Glomerular visceral epithelial cell (primary cell): ENCODE measurements at regions not wholly inside any gene's neighbourhood (a gene's known extent, or its start where the extent isn't known, plus 50 kb on each side); places are given as distances from the start of the nearest gene placed in this dataset.

Source experiments
- DNase-seq: peaks from one replicate; pipeline ENCODE4 v3.0.0-alpha.2; 2016; ENCODE audit errors: extremely low spot score

DNA sequence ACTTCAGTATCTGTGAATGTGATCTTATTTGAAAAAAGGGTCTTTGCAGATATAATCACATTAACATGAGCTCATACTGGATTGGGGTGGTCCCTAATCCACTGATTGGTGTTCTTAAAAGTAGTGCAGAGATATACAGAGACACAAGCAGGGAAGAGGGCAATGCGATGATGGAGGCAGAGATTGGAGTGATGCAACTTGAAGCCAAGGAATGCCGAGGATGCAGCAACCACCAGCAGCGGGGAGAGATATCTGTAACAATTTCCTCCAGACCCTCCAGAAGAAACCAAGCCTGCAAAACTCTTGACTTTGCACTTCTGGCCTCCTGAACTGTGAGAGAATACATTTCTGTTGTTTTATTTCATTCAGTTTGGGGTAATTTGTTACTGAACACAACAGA, 171.0 kb upstream of the MBNL1 start:
- no peak for DNase-seq

GRCh38 chr3:152100491-152101132, 168.1 kb upstream of the MBNL1 start:
- no peak for DNase-seq

DNA sequence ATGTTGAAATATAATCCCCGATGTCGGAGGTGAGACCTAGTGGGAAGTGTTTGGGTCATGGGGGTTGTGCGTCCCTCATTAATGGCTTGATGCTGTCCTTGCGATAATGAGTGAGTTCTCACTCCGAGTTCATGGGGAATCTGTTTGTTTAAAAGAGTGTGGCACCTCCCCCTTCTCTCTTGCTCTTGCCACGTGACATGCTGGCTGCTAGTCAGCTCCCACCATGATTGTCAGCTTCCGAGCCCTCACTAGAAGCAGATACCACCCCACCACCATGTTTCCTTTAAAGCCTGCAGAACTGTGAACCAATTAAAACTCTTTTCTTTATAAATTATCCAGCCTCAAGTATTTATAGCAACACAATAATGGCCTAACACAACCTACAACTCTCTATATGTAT, 166.3 kb upstream of the MBNL1 start:
- DNase-seq: no peak

- no peak for DNase-seq
These were observed 165.5 kb upstream of the MBNL1 start for GRCh38 chr3:152103257-152103656.

- DNase-seq: no peak
These were observed 163.8 kb upstream of the MBNL1 start for GRCh38 chr3:152104847-152105415.

DNA sequence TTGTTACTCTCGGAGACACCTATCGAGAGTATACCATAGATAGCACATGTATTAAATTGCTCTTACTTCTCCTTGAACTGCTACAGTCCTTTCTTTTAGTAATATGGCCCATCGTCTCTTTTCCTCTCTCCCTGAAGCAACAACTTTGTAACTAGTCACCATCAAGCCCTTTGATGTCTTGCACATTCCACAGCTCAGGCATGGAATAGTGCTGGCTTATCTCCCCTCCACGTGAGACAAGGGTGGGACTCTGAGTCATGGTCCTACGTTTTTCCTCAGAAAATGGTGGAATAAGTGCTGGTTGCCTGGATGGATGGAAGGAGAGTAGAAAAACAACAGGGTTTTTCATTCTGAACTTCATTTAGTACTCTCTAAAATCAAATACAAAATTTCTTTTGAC, 163.3 kb upstream of the MBNL1 start:
- DNase-seq: no peak

- no peak for DNase-seq
These were observed 159.7 kb upstream of the MBNL1 start for GRCh38 chr3:152109038-152109437.

- no peak for DNase-seq
These were observed 155.3 kb upstream of the MBNL1 start for GRCh38 chr3:152113413-152113812.

GRCh38 chr3:152113992-152114651, 154.6 kb upstream of the MBNL1 start:
- no peak for DNase-seq

DNA sequence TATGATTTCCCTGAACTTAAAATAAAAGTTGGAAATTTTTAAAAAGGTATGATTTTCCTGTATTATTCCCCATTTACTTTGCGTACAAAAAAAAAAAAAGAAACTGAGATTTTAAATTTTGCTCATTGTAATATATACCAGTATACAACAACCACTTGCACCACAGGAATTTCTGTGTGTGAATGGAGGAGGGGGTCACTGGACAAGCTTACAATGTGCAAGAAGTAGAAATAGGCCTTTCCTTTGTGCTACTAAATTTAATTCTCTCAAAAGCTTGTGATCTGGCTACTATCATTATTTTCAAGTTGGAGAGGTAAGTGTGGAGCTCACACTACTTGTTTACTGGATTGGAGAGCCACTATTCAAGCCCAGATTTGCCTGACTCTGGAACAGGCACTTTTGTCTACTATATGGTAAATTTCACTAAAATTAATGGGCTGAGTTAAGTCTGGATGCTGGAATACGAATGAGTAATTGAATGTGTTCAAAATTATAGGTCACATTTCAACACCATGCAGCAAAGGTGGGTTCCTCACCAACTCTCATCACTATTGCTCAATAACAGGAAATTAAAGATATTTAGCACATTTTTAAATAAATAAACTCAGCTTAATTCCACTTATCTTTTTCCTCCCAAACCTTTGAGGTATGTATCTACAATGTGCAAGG, 148.0 kb upstream of the MBNL1 start:
- no peak for DNase-seq

- DNase-seq: peak; percentile 11
These were observed 147.5 kb upstream of the MBNL1 start for GRCh38 chr3:152121270-152121636.

DNA sequence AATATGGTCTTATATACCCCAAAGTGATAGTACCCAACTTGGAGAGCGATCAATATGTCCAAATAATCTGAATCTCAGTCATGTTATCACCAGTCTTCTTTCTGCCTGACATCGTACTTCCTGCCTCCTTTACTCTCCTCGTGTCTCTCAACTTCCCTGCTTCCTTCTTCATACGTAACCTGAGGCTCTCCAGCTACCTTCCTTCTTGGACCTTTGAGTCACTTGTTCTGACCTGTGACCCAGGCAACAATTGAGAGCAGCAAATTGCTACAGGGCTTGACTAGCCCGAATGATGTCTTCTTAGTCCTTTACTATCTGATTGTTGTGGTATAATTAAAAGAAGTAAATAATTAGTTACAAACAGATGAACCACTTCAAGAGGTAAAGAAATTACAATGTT, 145.9 kb upstream of the MBNL1 start:
- no peak for DNase-seq

DNA sequence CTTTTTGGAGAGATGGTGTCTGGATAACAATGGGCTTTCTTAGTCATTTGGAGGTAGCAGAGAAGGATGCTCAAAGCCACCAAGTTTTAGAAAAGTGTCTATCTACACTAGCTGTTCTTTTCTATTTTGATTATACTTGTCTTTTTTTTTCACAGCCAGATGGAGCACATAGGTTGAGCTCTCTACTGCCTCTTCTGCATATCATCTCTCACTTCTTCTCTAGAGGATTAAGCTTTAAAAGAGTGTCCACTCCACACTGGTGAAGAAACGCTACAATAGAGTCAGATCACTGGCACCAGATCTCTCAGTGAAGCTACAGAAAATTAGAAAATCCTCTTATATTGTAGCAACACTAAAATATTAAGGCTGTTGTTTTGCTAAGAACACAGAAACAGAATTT, 145.3 kb upstream of the MBNL1 start:
- DNase-seq: no peak

DNA sequence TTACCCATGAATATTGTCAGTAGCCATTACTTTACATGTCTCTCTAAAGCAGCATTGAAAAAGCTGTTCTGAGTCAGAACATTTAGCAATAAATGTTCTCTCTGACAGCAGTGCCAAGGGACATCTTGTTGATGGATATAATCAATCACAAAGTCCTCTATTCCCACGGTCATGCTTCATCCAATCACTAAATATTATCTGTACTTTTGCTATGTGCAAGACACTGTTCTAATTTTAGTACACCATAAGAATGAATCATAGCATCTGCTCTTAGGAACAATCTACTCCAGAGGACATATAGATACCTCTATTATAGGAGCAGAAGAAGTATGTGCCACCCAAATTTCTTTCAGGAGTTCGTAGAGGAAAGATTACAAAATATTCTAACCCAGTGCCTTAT, 142.5 kb upstream of the MBNL1 start:
- no peak for DNase-seq

- DNase-seq: no peak
These were observed 141.7 kb upstream of the MBNL1 start for GRCh38 chr3:152127058-152127457.

- DNase-seq: no peak
These were observed 140.4 kb upstream of the MBNL1 start for GRCh38 chr3:152128356-152128755.

GRCh38 chr3:152139651-152140050, 129.1 kb upstream of the MBNL1 start:
- no peak for DNase-seq

GRCh38 chr3:152146461-152146860, 122.3 kb upstream of the MBNL1 start:
- DNase-seq: no peak

DNA sequence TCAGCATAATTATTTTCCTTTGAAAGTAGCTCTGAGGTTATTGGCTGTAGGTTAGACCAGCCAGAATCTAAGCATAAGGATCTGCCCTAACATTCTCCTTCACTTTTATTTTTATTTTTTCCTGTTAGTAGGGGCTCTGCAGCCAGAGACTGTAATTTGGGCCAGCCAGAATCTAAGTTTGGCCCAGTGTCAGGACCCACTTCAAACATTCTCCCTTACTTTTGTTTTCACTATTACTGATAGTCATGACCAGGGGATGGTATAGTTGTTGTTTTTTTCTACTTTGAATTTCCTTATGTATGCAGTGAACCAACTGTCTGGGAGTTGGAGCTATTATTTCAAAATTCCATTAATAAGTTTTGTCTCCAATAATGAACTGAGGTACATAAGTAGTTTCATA, 121.0 kb upstream of the MBNL1 start:
- no peak for DNase-seq

DNA sequence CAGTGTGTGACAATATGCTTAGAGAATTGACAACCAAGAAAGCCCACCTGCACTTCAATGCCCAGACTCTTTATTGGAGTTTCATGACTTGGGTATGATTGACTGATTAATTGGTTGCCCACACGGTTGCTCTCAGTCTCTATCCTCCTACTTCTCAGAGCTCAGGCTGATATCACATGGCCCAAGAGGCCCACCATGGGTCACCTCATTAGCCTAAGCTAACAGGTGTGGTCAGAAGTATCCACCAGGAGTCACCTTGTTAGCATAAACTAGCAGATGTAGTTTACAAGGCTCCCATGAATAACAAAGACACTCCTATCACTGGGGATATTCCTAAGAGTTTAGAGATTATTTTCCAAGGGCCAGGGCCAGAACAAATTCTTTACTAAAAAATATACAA, 120.2 kb upstream of the MBNL1 start:
- DNase-seq: no peak

DNA sequence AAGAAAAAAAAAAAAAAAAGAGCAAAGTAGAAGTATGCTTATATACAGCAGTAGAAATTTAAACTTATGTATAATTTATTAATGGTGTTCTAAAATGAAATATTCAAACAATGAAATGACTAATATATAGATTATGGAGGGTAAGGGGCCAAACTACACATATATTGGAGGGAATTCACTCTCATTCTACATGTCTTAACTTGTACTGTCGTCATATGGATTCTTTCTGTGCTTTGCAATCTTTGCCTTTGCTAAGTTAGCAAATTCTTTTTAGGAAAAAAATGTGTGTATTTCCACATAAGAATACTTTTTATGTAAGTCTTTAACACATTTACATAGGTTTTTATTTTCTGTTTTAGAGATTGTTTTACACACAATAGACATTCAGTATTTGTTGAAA, 118.9 kb upstream of the MBNL1 start:
- no peak for DNase-seq

DNA sequence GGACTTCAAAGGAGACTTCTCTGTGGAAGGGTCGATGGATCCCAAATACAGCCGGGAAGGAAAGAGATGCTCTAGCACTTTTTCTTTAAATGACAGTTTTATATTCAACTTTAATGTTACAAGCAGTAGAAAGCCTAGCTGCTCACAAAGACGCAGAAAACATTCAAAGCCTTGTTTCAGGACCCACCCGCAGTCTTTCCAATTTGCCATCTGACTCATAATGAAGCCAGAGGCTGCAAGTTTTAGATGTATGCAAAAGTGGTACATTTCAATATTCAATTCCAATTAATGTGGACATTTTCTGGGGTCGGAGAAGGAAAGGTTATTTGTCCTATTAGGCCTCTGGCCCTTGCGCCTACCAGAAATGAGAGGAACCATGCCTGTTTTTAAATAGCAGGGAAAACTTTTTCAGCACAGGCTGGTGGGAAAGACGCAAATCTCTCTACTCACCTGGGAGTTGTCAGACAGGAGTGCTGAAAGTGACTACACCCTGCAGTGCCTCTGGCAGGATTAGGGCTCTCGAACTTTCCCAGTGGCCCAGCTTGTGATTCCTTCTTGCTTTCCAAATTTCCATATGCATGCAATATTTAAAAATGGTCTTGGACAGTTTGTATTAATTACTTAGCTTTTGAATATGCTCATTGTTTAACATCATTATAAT, 117.4 kb upstream of the MBNL1 start:
- no peak for DNase-seq
